ENCODE measurements at regions not wholly inside any gene's neighbourhood (a gene's known extent, or its start where the extent isn't known, plus 50 kb on each side); places are given as distances from the start of the nearest gene placed in this dataset.

DNA sequence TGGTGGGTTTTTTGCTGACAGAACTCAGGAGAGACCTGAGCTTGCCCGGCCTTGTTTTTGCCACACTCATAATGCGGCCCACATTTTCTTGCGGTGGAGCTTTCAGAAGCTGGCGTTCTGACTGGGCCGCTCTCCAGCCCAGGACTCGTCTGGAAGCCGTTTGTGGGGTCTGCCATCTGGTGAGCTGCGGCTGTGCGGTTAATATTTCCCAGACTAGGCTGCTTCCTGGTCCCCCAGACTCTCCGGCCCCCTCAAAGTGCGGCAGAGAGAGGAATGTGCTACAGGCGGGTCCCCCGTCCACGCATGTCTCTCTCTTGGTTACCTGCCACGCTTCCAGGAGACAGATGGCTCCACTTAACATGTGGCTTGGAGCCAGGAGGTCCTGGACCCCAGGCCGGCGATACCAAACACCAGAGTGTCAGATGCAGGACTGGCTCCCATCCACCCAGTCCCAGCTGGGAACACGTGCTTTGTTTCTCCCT, 128.9 kb upstream of the PMEPA1 start:
- no peak overlapping the region for H3K27ac ChIP-seq
- TF ChIP-seq ZFX (IDR thresholded peaks at IDR 0.05) = no peak
- TF ChIP-seq, protein P1, sequence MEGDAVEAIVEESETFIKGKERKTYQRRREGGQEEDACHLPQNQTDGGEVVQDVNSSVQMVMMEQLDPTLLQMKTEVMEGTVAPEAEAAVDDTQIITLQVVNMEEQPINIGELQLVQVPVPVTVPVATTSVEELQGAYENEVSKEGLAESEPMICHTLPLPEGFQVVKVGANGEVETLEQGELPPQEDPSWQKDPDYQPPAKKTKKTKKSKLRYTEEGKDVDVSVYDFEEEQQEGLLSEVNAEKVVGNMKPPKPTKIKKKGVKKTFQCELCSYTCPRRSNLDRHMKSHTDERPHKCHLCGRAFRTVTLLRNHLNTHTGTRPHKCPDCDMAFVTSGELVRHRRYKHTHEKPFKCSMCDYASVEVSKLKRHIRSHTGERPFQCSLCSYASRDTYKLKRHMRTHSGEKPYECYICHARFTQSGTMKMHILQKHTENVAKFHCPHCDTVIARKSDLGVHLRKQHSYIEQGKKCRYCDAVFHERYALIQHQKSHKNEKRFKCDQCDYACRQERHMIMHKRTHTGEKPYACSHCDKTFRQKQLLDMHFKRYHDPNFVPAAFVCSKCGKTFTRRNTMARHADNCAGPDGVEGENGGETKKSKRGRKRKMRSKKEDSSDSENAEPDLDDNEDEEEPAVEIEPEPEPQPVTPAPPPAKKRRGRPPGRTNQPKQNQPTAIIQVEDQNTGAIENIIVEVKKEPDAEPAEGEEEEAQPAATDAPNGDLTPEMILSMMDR (conservative IDR thresholded peaks at IDR 0.05) = no peak

DNA sequence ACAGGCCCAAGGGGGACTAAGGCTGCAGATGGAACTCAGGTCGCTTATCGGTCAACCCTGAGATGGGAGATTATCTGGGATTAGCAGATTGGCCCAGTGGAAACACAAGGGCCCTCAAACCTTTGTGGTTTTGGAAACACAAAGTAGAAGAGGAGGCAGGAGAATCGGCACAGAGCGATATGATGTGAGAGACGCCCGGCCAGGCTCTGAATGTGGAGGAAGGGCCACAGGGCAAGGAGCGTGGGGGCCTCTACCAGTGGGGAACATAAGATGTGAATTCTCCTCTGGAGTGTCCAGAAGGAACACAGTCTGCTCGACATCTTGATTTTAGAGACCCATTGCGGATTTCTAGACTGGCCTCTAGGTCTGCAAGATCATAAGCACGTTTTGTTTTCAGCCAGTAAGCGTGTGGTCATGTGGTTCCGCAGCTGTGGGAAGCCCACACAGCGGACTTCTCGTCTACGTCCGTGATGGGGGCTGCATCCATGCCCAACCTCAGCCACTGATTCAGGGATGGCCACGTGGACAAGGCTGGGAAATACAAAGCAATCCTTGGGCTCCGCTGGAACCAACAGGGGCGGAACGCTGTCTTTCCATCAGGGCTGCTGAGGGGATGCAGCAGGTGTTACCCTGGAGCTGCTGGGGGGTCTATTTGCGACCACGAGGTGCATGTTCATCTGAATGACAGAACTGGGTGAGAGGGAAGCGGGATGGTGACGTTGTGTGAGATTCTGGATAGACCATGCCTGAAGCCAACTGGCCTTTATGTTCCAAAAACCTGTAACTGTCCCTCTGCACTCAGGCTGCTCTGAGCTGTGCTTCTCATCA, 127.6 kb upstream of the PMEPA1 start:
- no peak overlapping the region for H3K27ac ChIP-seq
- TF ChIP-seq, protein P1 (conservative IDR thresholded peaks at IDR 0.05) = no peak

DNA sequence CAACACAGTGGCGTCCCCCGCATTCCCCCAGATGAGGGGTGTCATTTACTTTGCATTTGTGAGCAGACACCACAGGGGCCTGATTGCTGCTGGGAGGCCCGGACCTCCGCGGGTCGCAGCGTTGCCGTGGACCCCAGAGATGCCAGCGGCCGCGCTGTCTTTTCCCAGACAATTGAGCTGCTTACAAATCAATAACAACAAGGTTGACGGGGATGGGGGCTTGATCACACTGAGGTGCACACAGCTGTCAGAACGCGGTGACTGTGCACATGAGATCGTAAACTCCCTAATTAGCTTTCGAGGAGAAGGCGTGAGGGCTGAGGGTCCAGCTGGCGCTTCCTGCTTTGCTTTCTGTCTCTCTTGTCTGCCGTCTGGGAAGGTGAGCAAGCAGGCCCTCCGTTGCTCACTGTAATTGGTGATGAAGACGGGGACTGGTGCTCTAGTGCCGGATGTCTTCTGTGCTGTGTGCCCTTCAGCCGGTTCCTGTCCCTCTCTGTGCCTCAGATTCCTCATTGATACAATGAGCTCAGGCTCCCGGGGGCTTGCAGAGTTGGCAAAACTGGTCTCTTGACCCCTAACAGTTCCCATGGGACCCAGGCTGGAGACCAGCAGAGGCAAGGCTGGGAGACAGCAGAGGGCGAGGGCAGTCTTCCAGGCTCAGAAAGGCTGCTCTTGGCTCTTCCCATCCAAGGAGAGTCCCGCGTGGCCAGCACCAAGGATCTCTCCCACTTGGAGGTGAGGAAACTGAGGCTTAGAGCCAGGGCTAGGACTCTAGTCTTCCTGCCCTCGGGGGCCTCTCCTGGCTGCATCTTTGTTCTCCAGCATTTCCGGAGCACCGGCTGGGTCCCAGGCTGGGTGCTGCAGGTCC, 126.0 kb upstream of the PMEPA1 start:
- no peak overlapping the region for H3K27ac ChIP-seq
- no peak for TF ChIP-seq ZFX (IDR thresholded peaks at IDR 0.05)
- TF ChIP-seq, protein P1 (conservative IDR thresholded peaks at IDR 0.05) = no peak

DNA sequence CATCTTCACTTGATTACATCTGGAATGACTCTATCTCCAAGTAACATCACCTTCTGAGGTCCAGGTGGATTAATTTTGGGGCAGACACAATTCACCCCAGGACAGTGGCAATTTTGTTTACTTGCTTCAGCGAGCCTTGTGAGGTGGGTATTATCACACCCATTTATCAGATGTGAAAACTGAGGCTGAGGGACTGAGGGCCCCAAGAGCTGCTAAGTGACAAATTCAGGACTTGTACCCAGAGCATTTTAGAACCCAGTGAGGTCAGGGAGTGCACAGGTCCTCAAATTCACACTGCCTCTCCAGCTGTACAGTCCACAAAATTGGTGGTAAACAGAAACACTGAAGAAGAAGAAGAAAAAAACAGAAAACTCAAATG, 125.2 kb upstream of the PMEPA1 start:
- TF ChIP-seq, protein P1 (conservative IDR thresholded peaks at IDR 0.05) = no peak
- no peak for TF ChIP-seq ZFX (IDR thresholded peaks at IDR 0.05)
- no peak overlapping the region for H3K27ac ChIP-seq

DNA sequence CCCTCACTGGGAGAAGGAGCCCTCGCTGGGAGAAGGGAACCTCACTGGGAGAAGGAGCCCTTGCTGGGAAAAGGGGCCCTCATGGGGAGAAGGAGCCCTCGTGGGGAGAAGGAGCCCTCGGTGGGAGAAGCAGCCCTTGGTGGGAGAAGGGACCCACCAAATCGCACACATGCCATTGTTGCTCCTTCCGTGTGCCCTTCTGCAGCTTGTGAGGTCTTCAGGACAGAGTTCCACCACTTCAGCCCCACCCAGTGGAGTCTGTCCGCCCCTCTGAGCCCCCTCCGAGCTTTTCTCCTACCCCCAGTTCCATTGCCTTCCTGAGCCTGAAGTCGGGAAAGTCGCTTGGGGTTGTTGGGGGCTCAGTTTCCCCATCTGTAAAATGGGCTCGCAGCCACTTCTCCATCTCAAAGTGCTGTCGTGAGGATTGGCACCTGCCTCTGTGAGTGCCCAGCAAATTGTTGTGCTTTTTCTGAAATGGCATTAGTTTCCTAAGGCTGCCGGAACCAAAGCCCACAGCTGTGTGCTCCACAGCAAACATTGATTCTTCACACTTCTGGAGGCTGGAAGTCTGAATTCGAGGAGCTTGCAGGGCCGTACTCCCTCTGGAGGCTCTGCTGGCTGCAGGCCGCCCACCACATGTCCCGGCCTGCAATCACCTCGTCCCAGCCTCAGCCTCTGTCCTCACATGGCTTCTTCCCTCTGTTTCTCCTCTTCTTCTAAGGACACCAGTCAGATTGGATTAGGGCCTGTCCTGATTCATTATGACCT, 124.7 kb upstream of the PMEPA1 start:
- no peak overlapping the region for H3K27ac ChIP-seq
- TF ChIP-seq, protein P1 (conservative IDR thresholded peaks at IDR 0.05) = no peak
- no peak for TF ChIP-seq ZFX (IDR thresholded peaks at IDR 0.05)

DNA sequence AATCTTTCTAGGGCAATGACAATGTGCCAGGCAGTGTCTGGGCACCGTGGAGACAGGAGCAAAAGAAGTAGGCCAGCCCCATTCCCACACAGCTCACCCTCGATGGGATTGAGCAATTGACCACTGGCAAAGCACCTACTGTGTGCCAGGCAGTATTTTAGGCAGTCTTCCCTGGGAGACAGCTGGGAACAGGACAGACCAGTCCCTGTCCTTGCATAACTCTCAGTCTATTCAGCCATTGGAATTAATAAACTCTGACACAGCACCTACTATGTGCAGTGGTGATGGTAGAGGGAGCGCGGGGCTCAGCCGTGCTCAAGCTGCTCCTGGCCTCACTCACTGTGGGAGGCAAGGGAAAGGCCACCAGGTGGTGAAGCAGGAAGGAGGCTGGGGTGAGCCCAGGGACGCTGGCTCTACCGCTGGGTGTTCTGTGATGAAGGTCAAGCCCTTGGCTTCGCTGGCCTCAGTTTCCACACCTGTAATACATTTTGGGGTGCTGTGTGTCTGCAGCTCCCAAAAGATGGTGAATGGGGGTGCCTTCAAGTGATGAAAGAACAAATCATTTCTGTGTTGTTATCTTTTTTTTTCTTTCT, 122.3 kb upstream of the PMEPA1 start:
- H3K27ac ChIP-seq = no peak overlapping the region
- TF ChIP-seq, protein P1 (conservative IDR thresholded peaks at IDR 0.05) = no peak
- no peak for TF ChIP-seq ZFX (IDR thresholded peaks at IDR 0.05)
